CD14-positive monocyte (primary cell): ENCODE measurements at regions not wholly inside any gene's neighbourhood (a gene's known extent, or its start where the extent isn't known, plus 50 kb on each side); places are given as distances from the start of the nearest gene placed in this dataset.

Experiments used
- DNase-seq, 3 donors: peaks; one replicate each; pipeline ENCODE4 v3.0.0-alpha.2; 2011 to 2022
- H2AFZ ChIP-seq: 2 replicates; pipeline ENCODE4 v1.6.0; 2012; ENCODE audit warnings: mild to moderate bottlenecking, low read depth, low read length, inconsistent platforms; ENCODE audit not compliant: insufficient read depth, poor library complexity, severe bottlenecking
- H3K27ac ChIP-seq, 2 donors: 1 replicate in 1 of 2; 2 replicates in 1 of 2; pipeline ENCODE4 v1.5.1; 2012 to 2013; ENCODE audit warnings: low read length in 2 of 2, control low read depth in 1 of 2, inconsistent platforms in 1 of 2, low read depth in 1 of 2, mild to moderate bottlenecking in 1 of 2
- H3K27me3 ChIP-seq, 2 donors: one replicate each; pipeline versions ENCODE4 v1.6.0 to v1.6.1; 2011 to 2013; ENCODE audit warnings: low read length in 2 of 2; ENCODE audit not compliant: control insufficient read depth in 2 of 2, insufficient read depth in 2 of 2
- H3K36me3 ChIP-seq, 2 donors: replicated peaks in 1 of 2; 1 replicate in 1 of 2; 2 replicates in 1 of 2; pipeline versions ENCODE4 v1.5.1 to v1.6.1; 2012 to 2013; ENCODE audit warnings: low read length in 2 of 2, control low read depth in 1 of 2, inconsistent platforms in 1 of 2, mild to moderate bottlenecking in 1 of 2; ENCODE audit not compliant: insufficient read depth in 2 of 2, control insufficient read depth in 1 of 2
- H3K4me1 ChIP-seq, 2 donors: 1 replicate in 1 of 2; 2 replicates in 1 of 2; pipeline versions ENCODE4 v1.5.1 to v1.6.1; 2012 to 2013; ENCODE audit warnings: low read length in 2 of 2, control low read depth in 1 of 2, inconsistent platforms in 1 of 2, mild to moderate bottlenecking in 1 of 2, moderate library complexity in 1 of 2; ENCODE audit not compliant: insufficient read depth in 2 of 2, control insufficient read depth in 1 of 2
- H3K4me2 ChIP-seq: replicated peaks from 2 replicates; pipeline ENCODE3; 2012; ENCODE audit warnings: low read length, moderate library complexity, mild to moderate bottlenecking; ENCODE audit not compliant: poor library complexity, severe bottlenecking; ENCODE audit errors: extremely low read depth
- H3K4me3 ChIP-seq, 3 experiments: fragments of 200-600 bp in 1 of 3; sonication (generic) in 1 of 3; replicated peaks in 1 of 3; 1 replicate in 2 of 3; 2 replicates in 1 of 3; pipeline ENCODE4 v1.5.1; 2011 to 2013; ENCODE audit warnings: low read length in 3 of 3, mild to moderate bottlenecking in 3 of 3, control low read depth in 2 of 3, low read depth in 2 of 3, inconsistent platforms in 1 of 3, moderate library complexity in 1 of 3
- H3K79me2 ChIP-seq: 2 replicates; pipeline ENCODE4 v1.6.0; 2012; ENCODE audit warnings: mild to moderate bottlenecking, control low read depth, inconsistent platforms, low read length, moderate library complexity; ENCODE audit not compliant: insufficient read depth
- H3K9ac ChIP-seq: 2 replicates; pipeline ENCODE4 v1.6.0; 2017; ENCODE audit warnings: low read length, mild to moderate bottlenecking; ENCODE audit not compliant: insufficient read depth, poor library complexity, severe bottlenecking
- H3K9me3 ChIP-seq, 2 donors: replicated peaks in 1 of 2; 1 replicate in 1 of 2; 2 replicates in 1 of 2; pipeline versions ENCODE4 v1.5.1 to v1.6.1; 2012 to 2013; ENCODE audit warnings: low read length in 2 of 2, control low read depth in 1 of 2; ENCODE audit not compliant: control insufficient read depth in 1 of 2, insufficient read depth in 1 of 2
- H4K20me1 ChIP-seq: 2 replicates; pipeline ENCODE4 v1.6.0; 2012; ENCODE audit warnings: mild to moderate bottlenecking, low read length, control low read depth, moderate library complexity; ENCODE audit not compliant: insufficient read depth
- H3K27ac Mint-ChIP-seq, 7 donors: one replicate each; pipeline ENCODE4 v1.8.0; 2020; ENCODE audit warnings: mild to moderate bottlenecking in 7 of 7, mixed read lengths in 7 of 7, moderate library complexity in 6 of 7, inconsistent platforms in 2 of 7
- H3K27me3 Mint-ChIP-seq, 3 donors: one replicate each; pipeline ENCODE4 v1.8.0; 2021 to 2022; ENCODE audit warnings: low read depth in 3 of 3, mild to moderate bottlenecking in 3 of 3, mixed read lengths in 3 of 3, moderate library complexity in 3 of 3, inconsistent platforms in 1 of 3
- H3K36me3 Mint-ChIP-seq, 2 donors: one replicate each; pipeline ENCODE4 v1.8.0; 2020; ENCODE audit warnings: mixed read lengths in 2 of 2, inconsistent platforms in 1 of 2, mild to moderate bottlenecking in 1 of 2
- H3K4me1 Mint-ChIP-seq: one replicate; pipeline ENCODE4 v1.8.0; 2020; ENCODE audit warnings: mild to moderate bottlenecking, mixed read lengths
- H3K4me3 Mint-ChIP-seq, 2 donors: one replicate each; pipeline ENCODE4 v1.8.0; 2020; ENCODE audit warnings: mild to moderate bottlenecking in 2 of 2, mixed read lengths in 2 of 2, moderate library complexity in 1 of 2
- H3K9me3 Mint-ChIP-seq, 7 donors: one replicate each; pipeline ENCODE4 v1.8.0; 2020 to 2022; ENCODE audit warnings: mixed read lengths in 7 of 7, mild to moderate bottlenecking in 6 of 7, moderate library complexity in 6 of 7, inconsistent platforms in 2 of 7
- CTCF ChIP-seq: fragments of 200-600 bp; IDR thresholded peaks from one replicate; pipeline ENCODE4 v1.8.0; 2022; ENCODE audit warnings: antibody characterized with exemption, mild to moderate bottlenecking
- WGBS: methylation state at CpG from one replicate; pipeline ENCODE4 v1.1.5; 2013; ENCODE audit warnings: missing lambda C conversion rate; ENCODE audit not compliant: insufficient coverage; 5-methylcytosine and 5-hydroxymethylcytosine counted together
- intact Hi-C, 2 donors: fragments of 100-400 bp; cut with micrococcal nuclease; formaldehyde crosslinking; loops; one replicate each; pipeline versions ENCODE4 v1.15.0 to v1.15.1; 2023

GRCh38 chrX:129116676-129117470 is 406.4 kb downstream of the SMARCA1 start:
- Mint-ChIP-seq H3K27me3 (peaks cover 0 to 6% (median 4%) of the 10 kb centered on the region in 3 donors), H3K4me1 (no peaks in the 10 kb centered on the region), H3K36me3 (no peaks in the 10 kb centered on the region), H3K4me3 (no peak overlapping the region), H3K27ac (no peak overlapping the region), H3K9me3 (no peaks in the 10 kb centered on the region)
- 95% methylated on average over 4 of the region's 8 CpGs for WGBS
- no peak overlapping the region for H3K4me3 ChIP-seq
- H2AFZ ChIP-seq, result no peak overlapping the region
- no peaks in the 10 kb centered on the region for H3K27me3 ChIP-seq
- no peak overlapping the region for H3K4me2 ChIP-seq
- no peaks in the 10 kb centered on the region for H3K4me1 ChIP-seq
- H3K36me3 ChIP-seq, result no peaks in the 10 kb centered on the region
- DNase-seq, result no peak
- no peak overlapping the region for H3K9ac ChIP-seq
- intact Hi-C loops, result no loop called here
- TF ChIP-seq CTCF, result no peak
- no peaks in the 10 kb centered on the region for H3K9me3 ChIP-seq
- H3K79me2 ChIP-seq, result no peaks in the 10 kb centered on the region
- H3K27ac ChIP-seq, result no peak overlapping the region
- no peaks in the 10 kb centered on the region for H4K20me1 ChIP-seq

- Histone ChIP-seq H2AFZ (no peak overlapping the region), H3K79me2 (no peaks in the 10 kb centered on the region), H3K4me2 (no peak overlapping the region), H3K27ac (no peak overlapping the region), H3K4me1 (no peaks in the 10 kb centered on the region), H3K36me3 (no peaks in the 10 kb centered on the region), H4K20me1 (no peaks in the 10 kb centered on the region), H3K4me3 (no peak overlapping the region), H3K9me3 (no peaks in the 10 kb centered on the region), H3K27me3 (no peaks in the 10 kb centered on the region), H3K9ac (no peak overlapping the region)
- H3K27me3 Mint-ChIP-seq, result peaks cover 0 to 6% (median 4%) of the 10 kb centered on the region in 3 donors
- no peaks in the 10 kb centered on the region for H3K9me3 Mint-ChIP-seq
- no peaks in the 10 kb centered on the region for H3K36me3 Mint-ChIP-seq
- no CpG with 5 or more reads among the region's 1 CpG for WGBS
- H3K27ac Mint-ChIP-seq, result no peak overlapping the region
- no peaks in the 10 kb centered on the region for H3K4me1 Mint-ChIP-seq
- intact Hi-C loops, result no loop called here
- DNase-seq, result no peak
- no peak for TF ChIP-seq CTCF
- no peak overlapping the region for H3K4me3 Mint-ChIP-seq
Measured at GRCh38 chrX:129115935-129116334, 407.4 kb downstream of the SMARCA1 start.
